HG03108 (cell line): ENCODE measurements at regions not wholly inside any gene's neighbourhood (a gene's known extent, or its start where the extent isn't known, plus 50 kb on each side); places are given as distances from the start of the nearest gene placed in this dataset.
"Not testable (repeated sequence)": the region's sequence is repeated elsewhere in the genome, so short reads cannot be mapped to it uniquely, and the experiment has no call there.

Experiments
- ATAC-seq: cut with Tn5 transposase; IDR thresholded peaks from one replicate; pipeline ENCODE4 v1.9.1; 2021; ENCODE audit warnings: moderate library complexity; ENCODE audit not compliant: unreplicated experiment

DNA sequence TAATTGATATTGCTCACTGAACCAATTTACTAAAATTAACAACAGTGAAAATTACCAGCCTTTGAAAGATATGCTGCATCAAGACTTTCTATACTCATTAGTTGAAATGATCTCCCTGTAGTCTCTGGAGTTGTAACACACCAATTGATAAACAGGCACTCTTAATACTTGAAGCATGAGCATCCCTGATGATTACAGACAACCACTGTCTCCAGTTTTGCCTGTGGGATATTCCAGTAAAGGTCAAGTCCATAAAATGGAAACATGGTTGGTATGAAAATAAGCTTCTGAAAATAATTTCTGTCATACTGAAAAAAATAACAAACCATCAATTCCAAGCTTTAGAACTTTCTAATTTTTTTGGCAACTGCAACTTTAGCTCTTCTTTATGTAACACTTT, 405.8 kb downstream of the SPRY2 start:
- ATAC-seq = no peak

DNA sequence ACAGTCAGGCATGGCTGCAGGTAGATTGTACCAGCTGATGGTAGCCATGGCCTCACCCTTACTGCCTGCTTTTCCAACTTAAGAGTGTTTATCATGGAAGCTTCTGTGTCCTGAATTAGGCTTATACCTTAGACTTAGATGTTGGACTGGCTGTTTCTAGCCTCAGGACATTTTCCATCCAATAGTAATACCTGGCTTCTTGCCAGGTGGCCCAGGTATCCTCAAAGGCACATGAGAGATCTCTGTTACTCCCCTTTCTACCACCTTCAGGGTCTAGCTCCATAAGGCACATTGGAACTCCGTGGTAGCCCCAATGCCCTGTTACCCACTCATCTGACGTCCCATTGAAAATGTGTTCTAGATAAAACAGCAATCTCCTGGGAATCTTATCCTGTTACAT, 407.5 kb downstream of the SPRY2 start:
- no peak for ATAC-seq

DNA sequence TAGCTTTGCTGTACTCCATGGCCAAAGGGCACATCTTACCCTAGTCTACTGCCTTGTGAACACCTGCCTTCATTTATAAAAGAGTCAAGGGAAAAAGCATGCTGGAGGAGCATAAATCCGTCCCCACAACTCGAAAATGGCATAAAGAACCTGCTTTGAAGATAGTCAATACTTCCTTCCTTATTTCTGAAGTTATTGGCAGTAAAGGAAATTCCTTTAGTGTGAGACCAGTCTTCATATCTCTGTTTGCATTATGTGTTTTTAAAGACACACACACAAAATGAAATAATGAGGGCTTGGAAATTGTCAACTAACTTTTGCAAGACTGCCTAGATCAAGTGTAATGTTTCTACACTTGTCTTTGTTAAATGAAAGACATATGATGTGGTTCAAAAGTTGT, 408.4 kb downstream of the SPRY2 start:
- ATAC-seq = no peak

DNA sequence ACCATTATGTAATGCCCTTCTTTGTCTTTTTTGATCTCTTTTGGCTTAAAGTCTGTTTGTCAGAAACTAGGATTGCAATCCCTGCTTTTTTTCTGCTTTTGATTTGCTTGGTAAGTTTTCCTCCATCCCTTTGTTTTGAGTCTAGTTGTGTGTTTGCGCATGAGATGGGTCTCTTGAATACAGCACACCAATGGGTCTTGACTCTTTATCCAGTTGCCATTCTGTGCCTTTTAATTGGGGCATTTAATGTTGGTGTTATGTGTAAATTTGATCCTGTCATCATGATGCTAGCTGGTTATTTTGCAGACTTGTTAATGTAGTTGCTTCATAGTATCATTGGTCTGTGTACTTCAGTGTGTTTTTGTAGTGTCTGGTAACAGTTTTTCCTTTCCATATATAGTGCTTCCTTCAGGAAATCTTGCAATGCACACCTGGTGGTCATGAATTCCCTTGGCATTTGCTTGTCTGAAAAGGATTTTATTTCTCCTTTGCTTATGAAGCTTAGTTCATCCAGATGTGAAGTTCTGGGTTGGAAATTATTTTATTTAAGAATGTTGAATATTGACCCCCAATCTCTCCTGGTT, 416.9 kb downstream of the SPRY2 start:
- ATAC-seq = not testable (repeated sequence)

DNA sequence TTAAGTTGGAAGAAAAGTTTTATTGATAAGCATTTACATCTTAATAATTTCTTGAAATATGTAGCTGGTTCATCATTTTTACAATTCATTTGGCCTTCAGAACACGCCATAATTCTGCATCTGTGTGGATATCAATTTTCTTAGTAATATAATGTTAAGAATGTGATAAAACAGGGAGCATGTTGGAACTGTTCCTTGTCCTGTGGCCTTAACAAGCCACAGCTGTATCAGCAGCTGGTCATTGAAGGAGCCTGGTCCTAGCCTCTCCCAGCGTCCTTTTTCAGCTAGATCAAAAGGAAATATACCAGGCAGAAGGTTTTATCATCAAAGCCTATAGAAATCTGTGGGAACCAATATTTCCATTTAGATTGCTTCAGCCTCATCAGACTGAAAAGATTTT, 421.8 kb downstream of the SPRY2 start:
- ATAC-seq = no peak

DNA sequence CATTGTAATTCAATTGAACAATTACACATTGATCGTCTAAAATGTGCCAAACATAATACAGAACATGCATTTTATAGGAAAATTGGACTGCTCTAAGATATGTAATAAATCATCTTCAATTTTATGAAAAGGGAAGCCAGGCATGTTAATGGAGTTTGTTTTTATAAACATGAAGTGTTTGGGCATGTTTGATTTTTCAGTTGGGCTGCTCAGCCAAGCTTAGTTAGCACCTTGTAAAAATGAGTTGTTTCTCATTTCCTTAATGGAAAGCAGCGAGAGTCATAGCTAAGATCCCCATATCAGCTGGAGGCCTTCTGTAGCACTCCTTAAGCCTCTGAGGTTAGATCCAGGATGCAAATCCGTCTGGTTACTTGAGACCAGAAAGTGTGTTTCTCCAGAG, 422.3 kb downstream of the SPRY2 start:
- no peak for ATAC-seq

DNA sequence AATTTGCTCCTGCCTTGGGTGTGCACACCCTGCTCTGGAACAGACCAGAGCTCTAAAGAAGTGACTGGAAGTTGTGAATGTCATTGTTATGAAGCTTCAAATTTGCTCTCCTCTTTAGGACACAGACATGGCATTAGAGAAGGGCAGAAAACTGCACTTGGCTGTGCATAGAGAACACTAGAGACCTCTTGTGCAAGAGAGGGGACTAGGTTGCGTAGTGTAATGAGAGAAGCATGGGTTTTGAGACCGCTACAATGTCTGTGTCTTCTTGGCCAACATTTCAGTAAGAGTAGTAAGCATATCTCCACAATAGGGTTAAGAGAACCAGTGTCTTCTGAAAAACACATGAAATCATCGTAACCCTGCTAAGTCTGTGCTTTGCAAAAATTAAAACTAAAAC, 423.3 kb downstream of the SPRY2 start:
- no peak for ATAC-seq

DNA sequence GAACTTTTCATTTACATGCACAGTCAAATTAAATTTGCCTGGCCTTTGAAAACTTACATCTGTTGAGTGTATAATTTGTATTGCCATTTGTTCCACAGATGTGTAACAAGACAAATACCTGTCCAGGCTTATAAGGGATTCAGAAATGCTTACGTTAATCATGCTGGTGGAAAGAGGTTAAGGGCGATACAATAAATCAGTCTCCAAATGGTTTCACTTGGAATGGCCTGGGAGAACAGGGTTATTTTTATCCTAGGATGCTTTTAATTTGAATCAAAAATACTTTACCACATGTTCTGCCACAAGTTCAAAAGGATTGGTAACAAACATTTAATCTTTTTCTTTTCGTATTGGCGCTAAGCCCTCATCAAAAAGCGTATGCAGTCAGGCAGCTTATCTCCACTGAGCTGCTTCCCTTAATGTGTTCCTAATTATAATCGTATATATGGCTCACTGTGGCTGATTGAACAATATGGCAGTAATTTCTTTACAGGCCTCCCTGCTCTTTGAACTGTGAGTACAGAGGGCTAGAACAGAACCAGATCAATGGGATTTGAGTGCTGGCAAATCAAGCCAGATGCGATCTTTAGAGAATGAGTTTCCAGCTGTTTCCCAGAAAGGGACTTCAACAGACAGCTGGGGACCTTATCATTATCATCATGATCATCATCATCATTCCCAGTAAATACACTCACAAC, 425.7 kb downstream of the SPRY2 start:
- ATAC-seq = no peak

DNA sequence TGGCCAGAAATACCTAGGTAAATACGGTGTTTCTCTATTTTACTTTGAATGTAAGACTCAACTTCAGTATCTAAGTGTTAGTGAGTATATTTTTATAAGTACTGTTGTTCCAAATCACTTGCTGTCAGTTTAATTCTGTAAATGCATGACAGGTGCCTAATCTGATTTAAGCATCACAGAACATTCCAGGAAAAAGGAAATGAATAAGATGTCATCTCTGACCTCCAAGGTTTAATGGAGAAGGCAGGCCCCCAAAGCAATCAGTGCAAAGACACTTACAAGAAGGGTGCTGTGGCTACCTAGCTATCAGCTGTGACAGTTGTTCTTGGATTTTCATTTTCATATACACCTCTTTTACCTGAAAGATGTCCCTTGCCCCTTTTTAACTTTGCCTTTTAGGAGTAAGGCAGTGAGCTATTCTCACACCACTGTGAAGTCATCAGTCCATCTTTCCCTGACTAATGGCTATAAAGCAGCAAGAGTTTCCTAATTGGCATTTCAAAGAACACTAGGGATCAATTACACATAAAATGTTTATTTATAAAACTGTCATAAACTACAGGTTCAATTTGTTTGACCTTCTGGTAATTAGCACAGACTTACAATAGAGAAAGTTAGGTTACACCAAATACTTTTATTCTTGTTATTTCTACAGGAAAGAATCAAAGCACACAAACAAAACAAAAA, 427.6 kb downstream of the SPRY2 start:
- ATAC-seq = no peak

DNA sequence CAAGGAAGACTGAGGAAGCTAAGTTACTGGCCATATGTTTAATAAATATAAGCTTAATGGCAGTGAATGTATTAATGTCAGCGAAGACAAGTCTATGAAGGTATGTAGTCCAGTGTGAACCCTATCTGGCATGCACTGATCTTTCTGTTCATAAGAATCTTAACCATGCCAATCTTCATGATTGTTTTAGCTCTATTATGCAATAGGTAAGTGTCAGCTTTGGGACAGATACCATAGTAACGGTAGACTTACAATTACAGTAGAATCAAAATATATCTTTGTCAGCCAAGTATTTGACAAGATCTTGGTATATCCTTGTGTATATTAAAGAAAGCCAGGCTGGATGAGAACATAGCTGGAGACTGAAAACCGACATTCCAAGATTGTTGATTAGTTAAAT, 428.5 kb downstream of the SPRY2 start:
- ATAC-seq = no peak

DNA sequence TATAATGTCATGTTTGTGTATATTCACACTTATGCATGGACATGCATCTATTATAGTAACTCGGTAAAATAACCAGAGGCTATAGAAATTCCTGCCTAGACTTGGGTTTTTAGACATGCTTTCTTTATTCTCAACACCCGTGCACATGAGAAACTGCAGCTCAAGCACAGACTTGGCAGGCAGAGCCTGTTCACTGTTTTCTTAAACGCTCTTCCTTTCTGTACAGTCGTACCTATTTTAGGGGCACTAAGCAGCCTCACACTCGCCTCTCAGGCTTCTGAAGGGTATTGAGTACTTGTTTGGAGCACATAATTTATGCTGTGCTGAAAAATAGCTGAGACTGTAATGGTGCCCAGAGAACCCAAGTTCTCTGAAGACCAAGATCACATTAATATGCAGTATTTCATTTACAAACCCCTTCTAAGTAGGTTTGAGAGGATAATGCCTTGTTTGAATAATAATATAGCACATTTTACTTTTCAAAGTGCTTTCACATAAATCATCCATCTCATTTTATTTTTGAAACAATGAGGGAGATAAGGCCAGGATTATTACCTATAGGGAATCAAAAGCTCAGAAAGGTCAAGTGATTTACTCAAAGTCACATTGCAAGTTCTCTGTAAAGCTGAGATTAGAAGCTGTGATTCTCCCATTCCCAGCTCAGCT, 429.9 kb downstream of the SPRY2 start:
- no peak for ATAC-seq

DNA sequence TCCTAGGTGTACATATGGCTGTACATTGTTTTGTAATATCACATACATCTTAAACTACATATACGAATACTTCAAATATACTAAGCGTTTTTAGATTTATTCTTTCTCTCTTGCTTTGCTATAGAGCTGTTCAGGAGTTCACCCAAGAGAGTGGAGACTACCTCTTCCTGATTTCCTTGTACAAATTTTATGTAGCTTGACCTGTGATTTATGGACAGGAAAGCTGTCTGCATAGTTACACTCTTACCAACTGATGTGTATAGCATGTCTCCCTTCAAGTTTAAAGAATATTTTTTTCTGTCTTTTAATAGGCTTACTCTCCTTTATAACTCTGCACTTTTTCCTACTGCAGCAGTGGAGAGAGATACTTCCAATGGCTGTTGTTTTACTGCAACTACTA, 428.7 kb downstream of the NDFIP2 start:
- no peak for ATAC-seq

DNA sequence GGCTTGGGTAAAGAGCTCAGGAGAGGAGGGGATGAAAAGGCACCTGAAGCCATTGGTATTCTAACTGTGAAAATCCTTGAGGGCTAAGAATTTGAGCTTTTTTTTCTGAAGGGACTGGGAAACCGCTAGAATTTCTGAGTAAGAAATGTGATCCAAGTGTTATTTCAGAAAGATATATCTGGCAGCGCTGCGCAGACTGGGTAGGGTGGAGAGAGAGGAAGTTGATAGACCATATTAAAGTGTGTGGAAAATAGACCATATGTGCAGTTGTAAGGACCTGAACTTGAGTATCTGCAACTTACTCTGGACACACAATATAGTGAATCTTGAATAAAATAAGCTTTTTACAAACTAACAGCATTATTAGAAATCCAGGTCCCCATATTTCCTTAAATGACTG, 427.4 kb downstream of the NDFIP2 start:
- no peak for ATAC-seq

DNA sequence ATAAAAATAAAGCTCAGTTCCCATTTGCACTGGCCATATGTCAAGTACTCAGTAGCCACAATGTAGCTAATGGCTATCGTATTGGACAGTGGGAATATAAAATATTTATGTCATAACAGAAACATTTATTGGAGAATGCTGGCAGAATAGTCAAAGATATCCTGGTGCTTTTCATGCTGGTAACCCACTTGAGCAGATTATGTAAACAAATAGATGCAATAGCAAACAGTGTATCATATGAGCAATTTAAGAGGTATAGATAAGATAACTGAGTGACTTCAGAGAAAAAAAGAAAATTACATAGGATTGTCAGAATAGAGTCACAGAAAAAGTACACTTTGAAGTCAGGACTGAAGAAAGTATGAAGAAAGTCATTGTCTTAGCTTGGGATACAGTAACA, 426.6 kb downstream of the NDFIP2 start:
- ATAC-seq = no peak

DNA sequence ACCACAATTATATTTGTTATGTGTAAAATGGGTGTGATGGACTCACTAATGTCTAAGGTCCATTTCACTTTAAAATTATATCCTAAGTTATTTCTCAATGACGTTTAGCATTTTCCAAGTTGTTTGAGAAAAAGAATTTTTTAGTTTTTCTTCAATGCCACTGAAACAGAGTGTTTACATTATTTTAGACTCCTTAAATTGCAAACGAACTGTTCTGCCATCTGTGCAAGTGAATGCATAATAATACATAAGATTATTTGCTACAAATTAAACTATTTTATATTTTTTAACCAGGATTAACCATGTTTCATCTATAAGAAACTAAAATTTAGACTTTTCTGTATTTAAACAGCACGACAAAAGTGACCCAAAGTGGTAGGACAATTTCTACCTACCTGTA, 425.4 kb downstream of the NDFIP2 start:
- no peak for ATAC-seq

DNA sequence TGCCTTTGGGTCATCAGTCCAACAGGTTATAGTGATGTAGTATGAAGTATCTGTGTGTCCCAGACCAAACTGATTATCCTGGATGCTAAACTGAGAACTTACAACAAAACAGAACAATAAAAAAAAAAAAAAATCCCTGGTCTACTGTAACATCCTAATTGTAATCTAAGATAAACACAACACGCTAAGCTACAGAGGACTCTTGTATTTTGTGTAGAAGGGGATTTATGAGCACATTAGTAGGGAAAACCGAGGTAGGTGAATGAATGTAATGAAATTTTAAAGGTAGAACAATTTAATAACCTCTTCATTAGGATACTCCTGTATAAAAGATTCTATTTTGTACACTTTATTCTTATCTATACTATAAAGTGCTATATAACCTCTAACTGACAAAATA, 424.1 kb downstream of the NDFIP2 start:
- no peak for ATAC-seq

DNA sequence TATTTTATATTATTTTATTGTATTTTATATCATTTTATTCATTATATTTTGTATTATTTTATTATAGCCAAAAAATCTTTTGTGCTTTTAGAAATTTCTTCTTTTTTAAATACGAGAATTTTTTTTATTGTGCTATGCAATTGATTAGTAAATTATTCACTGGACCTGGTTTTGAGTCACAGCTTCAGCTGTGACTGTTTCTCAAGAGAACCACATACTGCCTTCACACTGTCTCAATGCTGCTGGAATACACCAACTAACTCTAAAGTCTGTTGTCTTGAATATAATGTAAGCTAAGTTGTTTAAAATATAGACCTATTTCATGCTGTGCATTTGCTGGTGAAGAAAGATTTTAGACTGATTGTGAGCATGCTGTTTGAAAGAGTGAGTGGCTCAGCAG, 423.6 kb downstream of the NDFIP2 start:
- ATAC-seq = no peak

DNA sequence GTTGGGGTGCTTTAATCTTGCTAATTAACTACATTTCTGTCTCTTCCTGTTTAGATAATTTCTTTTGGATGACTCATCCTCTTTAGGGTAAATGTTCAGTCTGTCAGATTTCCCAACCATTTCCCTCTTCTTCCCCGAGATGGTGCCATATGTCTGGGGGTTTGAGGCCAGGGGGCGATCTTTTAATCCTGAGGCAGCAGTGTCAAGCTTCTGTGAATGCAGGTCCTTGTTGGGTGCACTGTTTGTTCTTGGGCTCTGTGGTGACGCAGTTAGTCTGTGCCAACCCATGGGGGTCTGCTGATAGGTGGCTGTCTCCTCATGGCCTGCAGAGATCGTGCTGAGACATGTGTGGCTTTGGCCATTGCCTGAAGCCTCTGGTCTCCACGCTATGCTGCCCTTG, 420.4 kb downstream of the NDFIP2 start:
- ATAC-seq = no peak

DNA sequence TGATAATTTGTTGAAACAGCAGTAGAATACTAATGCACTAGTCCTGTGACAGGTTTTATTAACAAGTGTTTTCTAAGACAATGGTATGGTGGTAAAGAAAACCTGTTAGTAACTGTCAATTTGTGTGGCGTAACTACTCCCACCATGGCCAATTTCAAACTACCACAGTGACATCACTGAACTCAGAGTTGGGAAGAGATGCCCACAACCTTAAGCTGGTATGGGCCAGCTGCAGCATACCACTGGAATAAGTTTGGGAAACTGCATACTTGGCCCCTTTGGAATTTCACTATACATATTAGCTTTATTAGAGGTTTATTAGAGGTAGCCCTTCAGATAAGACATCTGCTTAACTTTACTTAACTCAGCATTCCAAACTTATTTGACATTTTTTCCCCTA, 419.4 kb downstream of the NDFIP2 start:
- ATAC-seq = no peak

DNA sequence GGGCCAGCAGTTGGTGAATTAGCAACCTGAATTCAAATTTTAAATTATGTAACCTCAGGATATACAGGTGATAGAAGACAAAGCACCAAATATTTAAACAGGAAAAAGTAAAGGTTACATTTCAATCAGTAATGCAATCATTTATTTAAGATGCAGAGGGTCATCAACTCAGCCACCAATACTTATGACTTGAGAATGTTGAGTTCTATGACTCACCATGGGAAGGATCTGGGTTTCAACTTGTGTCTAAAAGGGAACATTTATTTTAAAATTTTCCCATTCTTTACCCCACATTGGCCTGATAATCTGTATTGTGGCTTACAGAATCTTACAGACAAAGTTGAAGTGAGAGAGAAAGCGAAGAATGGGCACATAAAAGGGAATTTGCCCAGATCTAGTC, 418.0 kb downstream of the NDFIP2 start:
- ATAC-seq = no peak

DNA sequence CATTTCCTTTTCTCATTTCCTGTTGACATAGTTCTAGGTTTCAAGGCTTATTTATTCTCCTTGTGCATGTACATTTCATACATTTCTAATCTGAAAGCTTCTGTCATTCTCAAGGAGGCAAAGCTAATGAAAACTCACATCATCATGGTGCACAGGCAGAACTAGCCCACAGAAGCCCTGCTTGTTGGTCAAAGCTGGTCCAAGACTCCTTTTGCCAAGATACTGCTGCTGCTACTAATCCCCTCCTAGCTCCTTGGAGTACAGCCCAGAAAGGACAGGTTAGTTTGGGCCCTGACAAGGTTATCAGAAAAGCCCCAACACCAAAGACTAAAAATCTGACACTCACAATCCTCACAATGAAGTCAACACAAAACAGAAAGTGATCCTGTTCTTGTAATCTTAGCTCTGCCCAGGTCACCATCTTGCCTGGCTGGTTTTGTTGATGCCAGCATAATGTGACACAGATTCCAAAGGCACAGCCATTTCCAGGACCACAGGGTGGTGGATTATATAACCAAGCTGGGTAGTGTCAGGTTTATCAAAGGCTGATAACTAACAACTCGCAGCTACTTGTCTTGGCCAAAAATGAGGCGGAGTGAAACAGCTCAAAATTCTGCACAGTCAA, 417.4 kb downstream of the NDFIP2 start:
- ATAC-seq = no peak

DNA sequence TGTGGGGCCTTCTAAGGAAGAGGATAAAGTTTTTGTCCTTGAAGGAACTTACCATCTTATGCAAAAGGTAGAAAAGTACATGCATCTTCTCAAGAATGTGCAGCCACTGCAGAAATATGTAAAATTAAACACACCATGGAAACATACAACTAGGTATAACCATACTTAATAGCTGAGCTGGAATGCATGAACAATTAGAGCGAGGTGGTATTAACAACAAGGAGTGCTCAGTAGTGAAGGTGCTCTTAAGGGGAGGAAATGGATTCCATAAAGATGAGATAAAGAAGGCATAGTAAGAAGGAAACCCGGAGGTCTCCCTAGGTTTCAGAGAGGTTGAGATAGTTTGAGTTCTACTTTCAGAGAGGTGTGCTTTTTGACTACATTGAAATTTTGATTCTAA, 415.9 kb downstream of the NDFIP2 start:
- ATAC-seq = no peak
